ENCODE measurements at regions not wholly inside any gene's neighbourhood (a gene's known extent, or its start where the extent isn't known, plus 50 kb on each side); places are given as distances from the start of the nearest gene placed in this dataset.

DNA sequence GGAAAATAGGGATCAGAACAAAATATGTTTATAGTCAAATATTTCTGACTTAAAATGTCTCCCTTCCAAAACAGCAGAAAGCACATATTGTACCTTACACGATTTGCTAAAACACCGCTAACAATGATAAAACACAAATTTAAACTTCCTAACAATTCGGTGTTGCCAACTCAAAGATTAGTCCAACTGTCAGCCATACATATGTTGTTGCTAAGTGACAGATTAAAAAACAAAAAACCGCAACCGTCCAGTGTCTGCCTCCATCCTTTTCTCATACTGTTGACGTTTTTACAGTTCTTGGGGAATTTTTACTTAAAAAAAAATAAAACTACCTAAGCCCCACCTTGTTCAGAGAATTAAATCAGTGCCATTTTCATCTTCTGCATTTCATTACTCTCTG lies 118.0 kb downstream of the RAB11FIP2 start:
- no peak for DNase-seq (ENCODE audit: low read depth, low spot score)
- H3K4me3 ChIP-seq (ENCODE audit: low read length): no peak overlapping the region

DNA sequence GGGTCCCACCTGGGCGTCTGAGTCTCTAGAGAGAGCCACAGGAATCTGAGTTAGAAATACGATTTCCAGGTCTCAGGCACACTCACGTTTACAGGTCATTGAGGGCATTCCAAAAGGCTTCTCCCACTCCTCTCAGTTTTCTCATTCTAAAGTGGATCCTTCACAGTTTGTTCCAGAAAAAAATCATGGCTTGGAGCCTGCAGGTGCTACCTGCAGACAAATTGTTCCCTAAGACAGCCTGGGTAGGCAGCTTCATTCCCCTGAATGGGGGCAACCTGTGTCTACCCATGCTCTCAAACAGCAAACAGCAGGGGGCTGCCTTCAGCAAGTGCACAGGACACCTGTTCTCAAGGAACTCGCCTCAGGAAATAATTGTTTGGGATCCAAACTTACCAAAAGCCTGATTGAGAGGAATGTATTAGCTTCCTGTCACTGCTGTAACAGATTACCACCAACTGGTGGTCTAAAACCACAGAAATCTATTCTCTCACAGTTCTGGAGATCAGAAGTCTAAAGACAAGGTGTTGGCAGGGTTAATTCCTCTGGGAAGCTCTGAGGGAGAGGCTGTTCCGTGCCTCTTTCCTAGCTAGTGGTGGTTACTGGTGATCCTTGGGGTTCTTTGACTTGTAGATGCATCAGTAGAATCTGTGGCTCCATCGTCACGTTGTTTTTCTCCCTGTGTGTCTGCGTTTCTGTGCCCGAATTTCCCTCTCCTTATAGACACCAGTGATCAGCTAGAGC lies 117.2 kb downstream of the RAB11FIP2 start:
- peak; percentile 8 for DNase-seq (ENCODE audit: low read depth, low spot score)
- no peak overlapping the region for H3K4me3 ChIP-seq (ENCODE audit: low read length)

DNA sequence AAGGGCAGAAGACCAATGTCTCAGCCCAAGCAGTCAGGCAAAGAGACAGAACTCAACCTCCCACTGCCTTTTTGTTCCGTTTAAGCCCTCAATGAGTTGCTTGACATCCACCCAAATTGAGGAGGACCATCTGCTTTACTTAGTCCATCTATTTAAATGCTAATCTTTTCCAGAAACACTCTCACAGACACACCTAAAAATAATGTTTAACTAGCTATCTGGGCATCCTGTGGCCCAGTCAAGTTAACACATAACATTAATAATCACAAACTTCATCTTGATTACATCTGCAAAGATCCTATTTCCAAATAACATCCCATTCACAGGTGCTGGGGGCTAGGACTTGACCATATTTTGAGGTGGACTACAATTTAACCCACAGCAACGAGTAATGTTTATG lies 115.7 kb downstream of the RAB11FIP2 start:
- H3K4me3 ChIP-seq (ENCODE audit: low read length): no peak overlapping the region
- no peak for DNase-seq (ENCODE audit: low read depth, low spot score)

DNA sequence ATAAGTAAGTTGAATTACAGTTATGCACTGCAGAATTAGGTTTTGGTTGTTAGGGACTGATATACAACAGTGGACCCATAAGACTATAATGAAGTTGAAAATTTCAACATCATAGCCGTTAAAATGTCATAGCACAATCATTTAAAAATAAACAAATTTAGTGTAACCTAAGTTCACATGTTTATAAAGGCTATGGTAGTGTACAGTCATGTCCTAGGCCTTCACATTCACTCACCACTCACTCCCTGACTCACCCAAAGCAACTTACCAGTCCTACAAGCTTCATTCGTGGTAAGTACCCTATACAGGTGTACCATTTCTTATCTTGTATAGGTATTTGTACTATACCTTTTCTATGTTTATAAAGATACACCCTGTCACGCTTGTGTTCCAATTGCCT lies 113.7 kb downstream of the RAB11FIP2 start:
- DNase-seq (ENCODE audit: low read depth, low spot score): no peak
- H3K4me3 ChIP-seq (ENCODE audit: low read length): no peak overlapping the region

DNA sequence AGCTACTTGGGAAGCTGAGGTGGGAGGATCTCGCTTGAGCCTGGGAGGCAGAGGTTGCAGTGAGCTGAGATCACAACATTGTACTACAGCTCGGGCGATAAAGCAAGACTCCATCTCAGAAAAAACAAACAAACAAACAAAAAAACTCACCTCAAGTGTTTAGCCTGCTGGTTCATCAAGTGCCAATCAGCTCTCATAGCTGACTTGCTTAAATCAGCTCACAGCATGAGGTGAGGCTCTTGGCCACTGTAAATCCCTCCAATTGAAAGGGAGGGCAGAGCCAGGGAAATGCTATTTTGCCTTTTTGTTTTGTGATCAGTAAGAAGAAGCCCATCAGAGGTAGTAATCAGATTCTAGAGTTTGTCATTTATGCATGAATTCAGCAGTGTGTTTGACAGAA lies 112.3 kb downstream of the RAB11FIP2 start:
- H3K4me3 ChIP-seq (ENCODE audit: low read length): no peak overlapping the region
- no peak for DNase-seq (ENCODE audit: low read depth, low spot score)

DNA sequence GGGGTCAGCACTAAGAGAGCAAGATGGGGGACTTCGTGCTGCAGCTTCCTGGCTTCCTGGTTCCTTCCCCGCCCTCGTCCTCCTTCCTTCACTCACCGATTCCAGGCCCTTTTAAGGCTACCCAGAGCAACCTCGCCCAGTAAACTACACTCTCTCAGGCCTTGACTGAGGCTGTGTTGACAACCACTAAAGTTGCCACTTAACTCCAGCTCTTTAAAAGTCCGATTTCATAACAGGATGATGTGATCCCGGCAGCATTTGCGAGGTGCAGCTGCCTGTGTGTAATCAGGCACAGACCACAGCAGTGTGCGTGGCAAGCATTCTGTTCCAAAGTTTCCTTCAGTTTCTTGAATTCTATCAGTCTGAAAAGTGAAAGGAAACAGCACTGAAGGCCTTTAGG lies 110.6 kb downstream of the RAB11FIP2 start:
- no peak for DNase-seq (ENCODE audit: low read depth, low spot score)
- no peak overlapping the region for H3K4me3 ChIP-seq (ENCODE audit: low read length)

DNA sequence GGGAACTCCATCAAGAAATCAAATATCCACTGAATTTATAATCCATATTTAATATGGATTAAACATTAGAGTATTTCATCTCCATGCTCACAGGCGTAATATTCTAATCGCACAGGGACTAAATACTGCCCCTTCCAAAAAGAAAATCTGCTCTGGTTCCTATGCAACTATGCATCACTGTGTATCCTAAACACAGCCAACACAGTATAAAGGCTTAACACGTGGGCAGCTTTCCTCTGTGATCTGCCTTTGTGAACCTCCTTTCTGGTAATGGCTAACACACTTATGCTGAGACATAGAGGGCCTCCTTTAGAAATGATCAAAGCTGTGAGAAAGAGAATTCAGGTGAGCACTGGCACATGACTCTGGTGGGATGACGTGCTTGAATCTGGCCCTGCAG lies 110.2 kb downstream of the RAB11FIP2 start:
- no peak overlapping the region for H3K4me3 ChIP-seq (ENCODE audit: low read length)
- DNase-seq (ENCODE audit: low read depth, low spot score): no peak

DNA sequence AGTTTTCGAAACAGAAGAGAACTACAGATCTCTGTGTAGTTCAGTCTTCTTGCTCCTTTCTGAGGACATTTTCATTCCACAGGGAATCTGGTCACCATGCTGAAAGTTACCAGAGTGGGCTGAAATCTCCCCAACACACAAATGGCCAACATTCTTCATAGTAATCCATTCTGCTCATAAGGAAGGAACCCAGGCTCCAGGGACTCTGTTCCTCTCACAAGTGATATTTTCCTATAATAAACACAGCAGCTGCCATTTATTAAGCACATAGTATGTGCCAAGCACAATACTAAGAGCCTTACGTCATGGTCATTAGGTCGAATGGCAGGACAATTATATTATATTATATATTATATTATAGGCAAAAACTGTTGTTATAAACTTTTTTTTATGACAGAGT lies 109.8 kb downstream of the RAB11FIP2 start:
- no peak overlapping the region for H3K4me3 ChIP-seq (ENCODE audit: low read length)

DNA sequence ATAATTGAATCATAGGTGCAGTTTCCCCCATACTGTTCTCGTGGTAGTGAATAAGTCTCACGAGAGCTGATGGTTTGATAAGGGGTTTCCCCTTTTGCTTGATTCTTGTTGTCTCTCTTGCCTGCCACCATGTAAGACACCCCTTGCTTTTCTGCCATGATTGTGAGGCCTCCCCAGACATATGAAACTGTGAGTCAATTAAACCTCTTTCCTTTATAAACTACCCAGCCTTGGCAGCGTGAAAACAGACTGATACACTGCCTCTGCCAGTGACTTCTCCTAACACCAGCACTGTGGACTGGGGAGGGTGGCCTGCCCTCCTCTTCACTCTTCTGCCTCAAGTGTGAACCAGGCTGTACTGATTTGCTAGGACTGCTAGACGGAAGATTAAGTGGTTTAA lies 108.6 kb downstream of the RAB11FIP2 start:
- DNase-seq (ENCODE audit: low read depth, low spot score): no peak

More for the DNA sequence above, 109.8 kb downstream of the RAB11FIP2 start:
- no peak for DNase-seq (ENCODE audit: low read depth, low spot score)

DNA sequence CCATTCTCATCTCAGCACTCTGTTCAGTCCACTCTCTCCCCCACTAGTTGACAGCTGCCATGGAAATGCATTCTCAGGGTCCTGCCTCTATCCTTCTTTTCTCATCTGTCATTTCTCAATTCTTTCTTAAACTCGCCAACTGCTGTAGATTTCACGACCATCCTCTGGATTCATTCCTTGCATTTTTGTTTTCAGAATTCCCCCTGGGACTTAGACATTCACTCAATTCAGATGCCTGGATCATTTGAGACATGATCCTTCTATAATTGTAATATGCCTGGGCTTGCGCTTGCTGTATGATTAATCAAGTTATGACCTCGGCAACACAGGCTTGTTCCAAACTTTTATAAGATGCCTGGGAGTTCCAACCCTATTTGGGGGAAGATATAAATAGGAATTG lies 104.5 kb downstream of the RAB11FIP2 start:
- H3K4me3 ChIP-seq (ENCODE audit: low read length): no peak overlapping the region
- DNase-seq (ENCODE audit: low read depth, low spot score): no peak

More for the DNA sequence above, 108.6 kb downstream of the RAB11FIP2 start:
- H3K4me3 ChIP-seq (ENCODE audit: low read length): no peak overlapping the region

DNA sequence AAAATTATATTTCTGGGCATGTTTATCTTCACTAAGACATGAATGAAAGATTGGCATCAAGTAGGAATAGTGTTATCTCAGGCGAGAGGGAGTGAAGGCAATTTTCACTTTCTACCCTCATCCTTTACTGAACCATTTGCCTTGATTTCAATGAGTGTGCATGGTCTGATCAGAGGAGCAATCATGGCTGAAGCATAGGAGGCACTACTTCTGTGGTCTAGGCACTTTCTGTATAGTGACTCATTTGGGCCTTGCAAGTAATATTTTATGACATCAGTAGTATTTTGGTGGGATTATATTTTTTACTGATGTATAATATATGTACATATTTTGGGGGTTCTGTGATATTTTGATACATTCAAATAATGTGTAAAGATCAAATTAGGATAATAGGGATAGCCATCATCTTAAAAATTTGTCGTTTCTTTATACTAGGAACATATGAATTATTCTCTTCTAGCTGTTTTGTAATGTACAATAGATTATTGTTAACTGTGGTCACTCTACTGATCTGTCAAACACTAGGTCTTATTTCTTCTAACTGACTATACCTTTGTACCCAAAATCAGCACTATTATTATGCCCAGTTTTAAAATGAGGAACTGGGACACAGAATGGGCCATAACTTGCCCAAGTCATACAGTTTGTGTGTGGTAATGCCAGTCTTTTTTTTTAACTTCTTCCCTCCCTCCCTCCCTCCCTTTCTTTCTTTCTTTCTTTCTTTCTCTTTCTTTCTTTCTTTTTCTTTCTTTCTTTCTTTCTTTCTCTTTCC lies 101.9 kb downstream of the RAB11FIP2 start:
- no peak overlapping the region for H3K4me3 ChIP-seq (ENCODE audit: low read length)
- no peak for DNase-seq (ENCODE audit: low read depth, low spot score)

DNA sequence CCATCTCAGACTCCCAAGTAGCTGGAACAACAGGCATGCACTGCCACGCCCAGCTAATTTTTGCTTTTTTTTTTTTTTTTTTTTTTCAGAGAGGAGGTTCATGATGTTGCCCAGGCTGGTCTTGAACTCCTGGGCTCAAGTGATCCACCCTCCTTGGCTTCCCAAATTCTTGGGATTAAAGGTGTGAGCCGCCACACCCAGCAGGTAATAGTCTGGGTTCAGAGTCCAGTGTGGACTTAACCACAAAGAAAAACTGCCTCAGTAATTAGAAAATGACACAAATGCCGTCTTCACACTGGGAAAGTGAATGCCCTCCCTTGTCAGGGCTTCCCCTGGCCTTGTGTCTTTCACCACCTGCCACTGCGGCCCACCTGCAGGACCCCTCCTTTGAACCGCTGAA lies 101.1 kb downstream of the RAB11FIP2 start:
- no peak overlapping the region for H3K4me3 ChIP-seq (ENCODE audit: low read length)
- DNase-seq (ENCODE audit: low read depth, low spot score): no peak

DNA sequence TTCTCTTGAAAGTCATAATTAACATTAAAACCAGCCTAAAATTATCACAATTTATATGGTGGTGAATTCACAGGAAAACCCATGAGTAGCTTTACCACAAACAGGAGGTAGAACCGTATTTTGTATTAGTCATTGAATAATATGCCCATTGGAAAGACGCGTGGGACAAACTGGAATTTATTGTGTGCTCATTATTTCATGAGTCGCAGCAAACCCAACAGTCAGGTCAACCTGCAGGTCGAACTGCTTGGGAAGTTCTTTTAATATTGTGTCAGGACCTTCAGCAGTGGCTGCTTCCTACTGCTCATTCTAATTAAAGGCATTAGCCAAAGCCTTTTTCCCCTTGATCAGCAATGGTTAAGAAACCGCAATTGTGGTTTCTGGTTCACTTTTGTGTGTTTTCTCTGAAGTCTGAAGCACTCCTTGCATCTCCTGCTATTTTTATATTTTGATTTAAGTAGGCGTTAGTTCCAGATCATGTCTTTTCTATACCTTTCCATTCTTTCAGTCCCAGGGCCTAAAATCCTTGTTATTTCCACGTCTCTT lies 100.1 kb downstream of the RAB11FIP2 start:
- no peak overlapping the region for H3K4me3 ChIP-seq (ENCODE audit: low read length)
- DNase-seq (ENCODE audit: low read depth, low spot score): peak; percentile 58

DNA sequence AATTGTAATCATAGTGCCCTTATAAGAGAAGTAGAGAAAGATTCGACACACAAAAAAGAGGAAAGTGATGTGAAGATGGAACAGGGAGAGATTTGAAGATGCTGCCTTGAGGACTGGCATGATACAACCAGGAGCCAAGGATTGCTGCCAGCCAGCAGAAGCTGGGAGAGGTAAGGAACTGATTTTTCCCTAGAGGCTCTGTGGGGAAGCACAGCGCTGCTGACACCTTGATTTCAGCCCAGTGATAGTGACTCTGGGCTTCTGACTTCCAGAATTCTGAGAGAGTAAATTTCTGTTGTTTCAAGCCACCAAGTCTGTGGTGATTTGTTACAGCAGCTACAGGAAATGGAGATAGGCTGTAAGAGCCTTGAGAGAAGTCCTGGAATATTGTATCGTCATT lies 98.2 kb downstream of the RAB11FIP2 start:
- no peak overlapping the region for H3K4me3 ChIP-seq (ENCODE audit: low read length)
- DNase-seq (ENCODE audit: low read depth, low spot score): no peak

DNA sequence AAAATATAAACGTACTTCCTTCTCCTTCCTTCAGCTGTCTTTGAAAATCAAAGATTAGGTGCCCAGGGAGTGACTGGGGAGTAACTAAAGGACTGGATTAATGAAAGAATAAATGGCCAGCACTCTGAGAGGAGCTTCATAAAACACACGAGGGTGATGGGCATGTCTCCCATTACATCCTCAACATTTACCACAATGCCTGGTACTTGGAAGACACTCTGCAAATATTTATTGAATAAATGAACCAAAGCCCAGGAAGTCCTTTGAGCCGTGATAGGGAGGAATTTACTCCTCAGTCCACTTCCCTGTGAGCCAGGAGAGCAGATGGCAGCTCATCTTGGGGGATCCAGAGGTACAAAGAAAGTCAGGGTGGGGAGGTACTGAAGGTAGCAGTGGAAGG lies 96.3 kb downstream of the RAB11FIP2 start:
- H3K4me3 ChIP-seq (ENCODE audit: low read length): no peak overlapping the region
- DNase-seq (ENCODE audit: low read depth, low spot score): no peak

Data from Jurkat, Clone E6-1 (cell line).